Neuronal stem cell (in vitro differentiated cells): ENCODE measurements at regions not wholly inside any gene's neighbourhood (a gene's known extent, or its start where the extent isn't known, plus 50 kb on each side); places are given as distances from the start of the nearest gene placed in this dataset.
"Not testable (repeated sequence)": the region's sequence is repeated elsewhere in the genome, so short reads cannot be mapped to it uniquely, and the experiment has no call there.

ENCODE experiments used
- DNase-seq: peaks from one replicate; pipeline ENCODE4 v3.0.0-alpha.2; 2013; ENCODE audit warnings: low spot score
- H2AFZ ChIP-seq: one replicate; pipeline ENCODE4 v1.6.1; 2013; ENCODE audit warnings: mild to moderate bottlenecking, low read length, inconsistent platforms
- H2AK5ac ChIP-seq: 2 replicates; pipeline ENCODE4 v1.6.1; 2013; ENCODE audit warnings: low read depth, mild to moderate bottlenecking, inconsistent platforms, low read length, moderate library complexity, mixed read lengths
- H2BK120ac ChIP-seq: 2 replicates; pipeline ENCODE4 v1.6.1; 2013; ENCODE audit warnings: low read depth, mild to moderate bottlenecking, inconsistent platforms, low read length, moderate library complexity, mixed read lengths
- H2BK12ac ChIP-seq: one replicate; pipeline ENCODE4 v1.6.1; 2013; ENCODE audit warnings: low read length, inconsistent platforms
- H2BK15ac ChIP-seq: 2 replicates; pipeline ENCODE4 v1.6.1; 2013; ENCODE audit warnings: mild to moderate bottlenecking, low read length, inconsistent platforms, mixed read lengths
- H2BK5ac ChIP-seq: one replicate; pipeline ENCODE4 v1.6.1; 2013; ENCODE audit warnings: inconsistent platforms, mild to moderate bottlenecking, low read length, moderate library complexity
- H3K14ac ChIP-seq: one replicate; pipeline ENCODE4 v1.6.1; 2013; ENCODE audit warnings: low read length, inconsistent platforms
- H3K18ac ChIP-seq: 2 replicates; pipeline ENCODE4 v1.6.1; 2013; ENCODE audit warnings: low read length, inconsistent platforms
- H3K23ac ChIP-seq: 2 replicates; pipeline ENCODE4 v1.6.1; 2013; ENCODE audit warnings: low read depth, mild to moderate bottlenecking, mixed read lengths, low read length, inconsistent platforms; ENCODE audit not compliant: poor library complexity
- H3K27ac ChIP-seq: replicated peaks from 3 replicates; pipeline ENCODE4 v1.5.1; 2013; ENCODE audit warnings: low read length, inconsistent platforms
- H3K27me3 ChIP-seq, 3 experiments: 2 replicates each; pipeline ENCODE4 v1.6.1; 2013; ENCODE audit warnings: low read length in 3 of 3, mild to moderate bottlenecking in 2 of 3, inconsistent platforms in 1 of 3, low read depth in 1 of 3, mixed read lengths in 1 of 3, moderate library complexity in 1 of 3; ENCODE audit not compliant: control insufficient read depth in 3 of 3, insufficient read depth in 3 of 3
- H3K36me3 ChIP-seq, 2 donors: replicated peaks in 1 of 2; 2 replicates each; pipeline ENCODE4 v1.6.1; 2013; ENCODE audit warnings: low read length in 2 of 2; ENCODE audit not compliant: control insufficient read depth in 2 of 2, insufficient read depth in 2 of 2
- H3K4ac ChIP-seq: 2 replicates; pipeline ENCODE4 v1.6.1; 2013; ENCODE audit warnings: inconsistent platforms, mild to moderate bottlenecking, low read length, moderate library complexity
- H3K4me1 ChIP-seq, 2 donors: 1 replicate in 1 of 2; 2 replicates in 1 of 2; pipeline ENCODE4 v1.6.1; 2013; ENCODE audit warnings: low read length in 2 of 2, low read depth in 1 of 2; ENCODE audit not compliant: control insufficient read depth in 2 of 2, insufficient read depth in 1 of 2
- H3K4me2 ChIP-seq: one replicate; pipeline ENCODE4 v1.6.1; 2013; ENCODE audit warnings: mild to moderate bottlenecking, low read length, inconsistent platforms; ENCODE audit not compliant: insufficient read depth, poor library complexity, severe bottlenecking
- H3K4me3 ChIP-seq, 2 donors: 2 replicates each; pipeline ENCODE4 v1.5.1; 2013; ENCODE audit warnings: low read length in 2 of 2, mild to moderate bottlenecking in 2 of 2, inconsistent platforms in 1 of 2, moderate library complexity in 1 of 2
- H3K79me1 ChIP-seq: one replicate; pipeline ENCODE4 v1.6.1; 2013; ENCODE audit warnings: low read depth, mild to moderate bottlenecking, inconsistent platforms, low read length, moderate library complexity
- H3K9ac ChIP-seq: one replicate; pipeline ENCODE4 v1.6.1; 2013; ENCODE audit warnings: mild to moderate bottlenecking, low read depth, low read length, inconsistent platforms; ENCODE audit not compliant: poor library complexity
- H3K9me3 ChIP-seq, 2 donors: replicated peaks in 1 of 2; 2 replicates each; pipeline versions ENCODE3 to v1.6.1; 2013; ENCODE audit warnings: low read length in 2 of 2, mild to moderate bottlenecking in 2 of 2, inconsistent platforms in 1 of 2, low read depth in 1 of 2, mixed read lengths in 1 of 2, moderate library complexity in 1 of 2; ENCODE audit not compliant: control insufficient read depth in 2 of 2, insufficient read depth in 1 of 2
- H4K8ac ChIP-seq: one replicate; pipeline ENCODE4 v1.6.1; 2013; ENCODE audit warnings: low read depth, mild to moderate bottlenecking, inconsistent platforms, low read length, moderate library complexity
- H4K91ac ChIP-seq: one replicate; pipeline ENCODE4 v1.6.1; 2013; ENCODE audit warnings: low read length, low read depth, mild to moderate bottlenecking, inconsistent platforms; ENCODE audit not compliant: poor library complexity
- WGBS, 2 donors: extraction: QIAGEN DNeasy Blood & Tissue Kit; methylation state at CpG; one replicate each; pipeline ENCODE4 v1.1.7; 2013; ENCODE audit warnings: missing lambda C conversion rate in 2 of 2, mixed read lengths in 1 of 2; ENCODE audit not compliant: insufficient read length in 2 of 2, insufficient replicate concordance in 1 of 2; ENCODE audit errors: extremely low coverage in 2 of 2; 5-methylcytosine and 5-hydroxymethylcytosine counted together

DNA sequence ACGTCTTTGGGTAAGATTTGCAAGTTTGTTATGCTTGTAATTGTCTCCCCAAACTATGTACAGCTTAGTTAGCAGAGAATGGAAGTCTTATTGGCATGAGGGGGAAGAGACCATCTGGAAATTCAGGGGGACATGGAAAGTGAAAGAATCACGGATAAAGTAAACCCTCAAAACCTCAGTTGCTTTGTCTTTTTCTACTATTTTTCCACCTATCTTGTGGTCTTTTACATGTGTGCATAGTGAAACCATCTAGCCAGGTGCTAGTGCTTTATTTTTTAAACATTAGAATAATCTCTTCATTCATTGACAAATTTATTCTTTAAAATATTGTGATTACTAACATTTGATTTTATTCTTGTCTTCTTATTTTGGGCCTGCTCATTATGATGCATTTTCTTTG, 441.1 kb upstream of the RORB start:
- no peak overlapping the region for H3K4me2 ChIP-seq
- H3K36me3 ChIP-seq = no peaks in the 10 kb centered on the region
- no peak overlapping the region for H2BK120ac ChIP-seq
- no peak overlapping the region for H2AK5ac ChIP-seq
- no peak overlapping the region for H2BK15ac ChIP-seq
- H3K4me3 ChIP-seq = no peak overlapping the region
- H3K14ac ChIP-seq = no peak overlapping the region
- H3K4ac ChIP-seq = no peak overlapping the region
- no peak overlapping the region for H2BK5ac ChIP-seq
- no peak overlapping the region for H3K23ac ChIP-seq
- no peak overlapping the region for H2AFZ ChIP-seq
- H3K9me3 ChIP-seq = no peaks in the 10 kb centered on the region
- no peak overlapping the region for H2BK12ac ChIP-seq
- no peak overlapping the region for H3K18ac ChIP-seq
- H4K91ac ChIP-seq = no peak overlapping the region
- DNase-seq = no peak
- WGBS, 2 donors = no CpG with 5 or more reads among the region's 2 CpGs
- H3K4me1 ChIP-seq = no peaks in the 10 kb centered on the region
- H3K9ac ChIP-seq = no peak overlapping the region
- no peak overlapping the region for H3K27ac ChIP-seq
- H3K79me1 ChIP-seq = no peaks in the 10 kb centered on the region
- H3K27me3 ChIP-seq = no peaks in the 10 kb centered on the region
- no peak overlapping the region for H4K8ac ChIP-seq

GRCh38 chr9:74057051-74057450, 440.1 kb upstream of the RORB start:
- H3K27me3 ChIP-seq, H2AK5ac ChIP-seq, H2BK120ac ChIP-seq, H3K4me3 ChIP-seq, H3K23ac ChIP-seq, H2BK15ac ChIP-seq, H3K18ac ChIP-seq, H4K8ac ChIP-seq, H2BK5ac ChIP-seq, H3K4me2 ChIP-seq, DNase-seq, H3K14ac ChIP-seq, H3K4me1 ChIP-seq, H3K4ac ChIP-seq, H4K91ac ChIP-seq, H3K79me1 ChIP-seq, H2AFZ ChIP-seq, H2BK12ac ChIP-seq, H3K9ac ChIP-seq, H3K27ac ChIP-seq, H3K36me3 ChIP-seq, H3K9me3 ChIP-seq: not testable (repeated sequence)

DNA sequence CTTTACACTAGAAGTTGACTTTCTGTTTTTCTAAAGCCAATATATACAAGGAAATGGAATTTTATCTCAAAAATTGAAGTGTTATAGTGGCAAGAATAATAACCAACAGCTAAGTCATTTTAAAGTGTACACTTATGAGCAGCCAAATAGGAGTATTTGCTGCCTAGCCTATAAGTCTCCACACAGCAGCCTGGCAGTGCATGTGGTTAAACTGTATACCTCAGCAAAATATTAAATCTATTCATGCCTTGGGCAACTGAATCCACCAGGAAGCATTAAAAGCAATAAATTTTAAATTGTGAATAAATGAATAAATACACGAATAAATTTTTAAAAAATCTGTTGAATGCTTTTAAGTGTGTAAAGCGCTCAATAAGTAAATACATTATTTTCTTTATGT, 432.4 kb upstream of the RORB start:
- Histone ChIP-seq H2AK5ac (no peak overlapping the region), H3K9ac (no peak overlapping the region), H3K4me2 (no peak overlapping the region), H2BK120ac (no peak overlapping the region), H3K9me3 (no peaks in the 10 kb centered on the region), H3K36me3 (no peaks in the 10 kb centered on the region), H2BK5ac (no peak overlapping the region), H3K14ac (no peak overlapping the region), H3K27me3 (no peaks in the 10 kb centered on the region), H3K18ac (no peak overlapping the region), H3K4me1 (no peaks in the 10 kb centered on the region), H4K91ac (no peak overlapping the region), H2AFZ (no peak overlapping the region), H3K4me3 (no peak overlapping the region), H3K79me1 (no peaks in the 10 kb centered on the region), H3K4ac (no peak overlapping the region), H3K23ac (no peak overlapping the region), H2BK15ac (no peak overlapping the region), H4K8ac (no peak overlapping the region), H2BK12ac (no peak overlapping the region), H3K27ac (no peak overlapping the region)
- DNase-seq = no peak
- WGBS, 2 donors = no CpG with 5 or more reads among the region's 2 CpGs

GRCh38 chr9:74066128-74066527, 431.0 kb upstream of the RORB start:
- H2BK15ac ChIP-seq = no peak overlapping the region
- H3K14ac ChIP-seq = no peak overlapping the region
- no peaks in the 10 kb centered on the region for H3K9me3 ChIP-seq
- no peaks in the 10 kb centered on the region for H3K79me1 ChIP-seq
- H2AFZ ChIP-seq = no peak overlapping the region
- H3K4ac ChIP-seq = no peak overlapping the region
- H2BK120ac ChIP-seq = no peak overlapping the region
- no peak overlapping the region for H3K23ac ChIP-seq
- H3K27ac ChIP-seq = no peak overlapping the region
- WGBS, 2 donors = no CpG with 5 or more reads among the region's 2 CpGs
- no peaks in the 10 kb centered on the region for H3K4me1 ChIP-seq
- H4K8ac ChIP-seq = no peak overlapping the region
- H2BK12ac ChIP-seq = no peak overlapping the region
- H3K9ac ChIP-seq = no peak overlapping the region
- H3K4me2 ChIP-seq = no peak overlapping the region
- H2BK5ac ChIP-seq = no peak overlapping the region
- no peaks in the 10 kb centered on the region for H3K36me3 ChIP-seq
- H3K4me3 ChIP-seq = no peak overlapping the region
- no peak overlapping the region for H3K18ac ChIP-seq
- H3K27me3 ChIP-seq = no peaks in the 10 kb centered on the region
- H4K91ac ChIP-seq = no peak overlapping the region
- no peak overlapping the region for H2AK5ac ChIP-seq
- DNase-seq = no peak
